IMR-90 (cell line): ENCODE measurements at regions not wholly inside any gene's neighbourhood (a gene's known extent, or its start where the extent isn't known, plus 50 kb on each side); places are given as distances from the start of the nearest gene placed in this dataset.

Experiments used
- ATAC-seq: fragments of 200-7000 bp; cut with Tn5 transposase; 2 replicates; pipeline ENCODE4 v1.9.1; 2020; ENCODE audit warnings: low read depth, mild to moderate bottlenecking, moderate library complexity
- BruUV-seq: library from RNA; stranded (reverse); fragments of 400-500 nt; replicated peaks from 2 replicates; lab custom pipeline; 2021; lab: Mats Ljungman, UMichigan
- CTCF ChIA-PET: fragments of 300-600 bp; formaldehyde crosslinking; extraction: SDS; loops from one replicate; lab custom pipeline; 2021; ENCODE audit warnings: antibody characterized with exemption; lab: Yijun Ruan, JAX
- POLR2A ChIA-PET: fragments of 300-600 bp; sonication (Branson Sonifier 250); formaldehyde crosslinking; loops from one replicate; lab custom pipeline; 2022; ENCODE audit warnings: antibody characterized with exemption; ENCODE audit not compliant: unreplicated experiment; lab: Charles Lee
- DNase-seq: peaks from one replicate; pipeline ENCODE4 v3.0.0; 2013
- H2AFZ ChIP-seq: replicated peaks from 2 replicates; pipeline ENCODE3; 2013; ENCODE audit warnings: low read length, mild to moderate bottlenecking; ENCODE audit not compliant: poor library complexity
- H2AK5ac ChIP-seq: 2 replicates; pipeline ENCODE4 v1.6.1; 2013; ENCODE audit warnings: low read depth, low read length, inconsistent platforms
- H2AK9ac ChIP-seq: replicated peaks from 2 replicates; pipeline ENCODE3; 2013; ENCODE audit warnings: mild to moderate bottlenecking, low read depth, low read length, moderate library complexity; ENCODE audit not compliant: poor library complexity
- H2BK120ac ChIP-seq: 2 replicates; pipeline ENCODE4 v1.6.1; 2013; ENCODE audit warnings: low read depth, low read length, inconsistent platforms
- H2BK15ac ChIP-seq: 3 replicates; pipeline ENCODE4 v1.6.1; 2013; ENCODE audit warnings: low read depth, low read length, inconsistent platforms
- H2BK20ac ChIP-seq: 2 replicates; pipeline ENCODE4 v1.6.1; 2013; ENCODE audit warnings: low read depth, mild to moderate bottlenecking, inconsistent platforms, low read length, moderate library complexity
- H2BK5ac ChIP-seq: 2 replicates; pipeline ENCODE4 v1.6.1; 2013; ENCODE audit warnings: mild to moderate bottlenecking, low read depth, low read length, inconsistent platforms; ENCODE audit not compliant: poor library complexity, severe bottlenecking
- H3K14ac ChIP-seq: replicated peaks from 2 replicates; pipeline ENCODE4 v1.6.1; 2013; ENCODE audit warnings: low read depth, low read length, inconsistent platforms
- H3K18ac ChIP-seq: 2 replicates; pipeline ENCODE4 v1.6.1; 2013; ENCODE audit warnings: low read depth, low read length, control low read depth
- H3K23ac ChIP-seq: 2 replicates; pipeline ENCODE4 v1.6.1; 2013; ENCODE audit warnings: low read depth, low read length, inconsistent platforms
- H3K27ac ChIP-seq: 2 replicates; pipeline ENCODE4 v1.5.1; 2013; ENCODE audit warnings: mild to moderate bottlenecking, control low read depth, low read length; ENCODE audit not compliant: insufficient read depth
- H3K27me3 ChIP-seq: 2 replicates; pipeline ENCODE4 v1.6.1; 2013; ENCODE audit warnings: low read length; ENCODE audit not compliant: control insufficient read depth, insufficient read depth
- H3K36me3 ChIP-seq: 2 replicates; pipeline ENCODE4 v1.6.1; 2013; ENCODE audit warnings: low read length, mixed read lengths; ENCODE audit not compliant: control insufficient read depth, insufficient read depth
- H3K4ac ChIP-seq: 2 replicates; pipeline ENCODE4 v1.6.1; 2013; ENCODE audit warnings: low read depth, low read length, inconsistent platforms
- H3K4me1 ChIP-seq: 2 replicates; pipeline ENCODE4 v1.6.1; 2013; ENCODE audit warnings: low read length, mixed read lengths; ENCODE audit not compliant: control insufficient read depth, insufficient read depth
- H3K4me2 ChIP-seq: 2 replicates; pipeline ENCODE4 v1.6.1; 2013; ENCODE audit warnings: low read depth, mild to moderate bottlenecking, control low read depth, low read length, moderate library complexity
- H3K4me3 ChIP-seq: 2 replicates; pipeline ENCODE4 v1.5.1; 2013; ENCODE audit warnings: low read depth, mild to moderate bottlenecking, control low read depth, low read length, moderate library complexity; ENCODE audit not compliant: insufficient read depth
- H3K56ac ChIP-seq: 2 replicates; pipeline ENCODE4 v1.6.1; 2013; ENCODE audit warnings: low read length, inconsistent platforms; ENCODE audit not compliant: insufficient read depth; ENCODE audit errors: extremely low read depth
- H3K79me1 ChIP-seq, 2 experiments: 2 replicates each; pipeline ENCODE4 v1.6.1; 2013; ENCODE audit warnings: low read length in 2 of 2, inconsistent platforms in 1 of 2, low read depth in 1 of 2
- H3K9ac ChIP-seq: 2 replicates; pipeline ENCODE4 v1.6.1; 2013; ENCODE audit warnings: low read depth, low read length, control low read depth
- H3K9me1 ChIP-seq: 2 replicates; pipeline ENCODE4 v1.6.1; 2013; ENCODE audit warnings: low read length, inconsistent platforms; ENCODE audit not compliant: insufficient read depth
- H3K9me3 ChIP-seq: 2 replicates; pipeline ENCODE4 v1.6.1; 2013; ENCODE audit warnings: low read length; ENCODE audit not compliant: control insufficient read depth, insufficient read depth
- H4K20me1 ChIP-seq: 2 replicates; pipeline ENCODE4 v1.6.1; 2013; ENCODE audit warnings: low read length, inconsistent platforms; ENCODE audit not compliant: insufficient read depth
- H4K5ac ChIP-seq: 2 replicates; pipeline ENCODE4 v1.6.1; 2013; ENCODE audit warnings: mild to moderate bottlenecking, low read depth, low read length, control low read depth
- H4K8ac ChIP-seq, 2 experiments: 2 replicates each; pipeline ENCODE4 v1.6.1; 2013; ENCODE audit warnings: low read depth in 2 of 2, low read length in 2 of 2, control low read depth in 1 of 2, inconsistent platforms in 1 of 2
- H4K91ac ChIP-seq: 2 replicates; pipeline ENCODE4 v1.6.1; 2013; ENCODE audit warnings: low read depth, low read length, inconsistent platforms; ENCODE audit not compliant: insufficient read depth
- BHLHE40 ChIP-seq: fragments of 150-350 bp; IDR thresholded peaks from 2 replicates; pipeline ENCODE4 v1.6.1; 2016; ENCODE audit warnings: mild to moderate bottlenecking, low read depth, low read length
- CEBPB ChIP-seq: IDR thresholded peaks from 2 replicates; pipeline ENCODE4 v1.6.1; 2012; ENCODE audit warnings: low read depth, low read length, improper control_type of control experiment
- CHD1 ChIP-seq: IDR thresholded peaks from 2 replicates; pipeline ENCODE4 v1.6.1; 2012; ENCODE audit warnings: low read depth, low read length, improper control_type of control experiment
- CTCF ChIP-seq: conservative IDR thresholded peaks from 2 replicates; pipeline ENCODE4 v1.5.1; 2012; ENCODE audit warnings: mild to moderate bottlenecking, low read depth, low read length, improper control_type of control experiment
- ELK1 ChIP-seq: fragments of 150-350 bp; IDR thresholded peaks from 2 replicates; pipeline ENCODE4 v1.6.1; 2016; ENCODE audit warnings: low read depth, mild to moderate bottlenecking, low read length, moderate library complexity, borderline replicate concordance
- FOS ChIP-seq: fragments of 150-350 bp; IDR thresholded peaks from 2 replicates; pipeline ENCODE4 v1.6.1; 2016; ENCODE audit warnings: low read depth, low read length
- MAFK ChIP-seq: IDR thresholded peaks from 2 replicates; pipeline ENCODE4 v1.6.1; 2012; ENCODE audit warnings: low read depth, low read length, improper control_type of control experiment
- MAZ ChIP-seq: IDR thresholded peaks from 2 replicates; pipeline ENCODE4 v1.6.1; 2012; ENCODE audit warnings: low read depth, mild to moderate bottlenecking, low read length, improper control_type of control experiment, moderate library complexity, borderline replicate concordance
- MXI1 ChIP-seq: IDR thresholded peaks from 2 replicates; pipeline ENCODE4 v1.6.1; 2012; ENCODE audit warnings: low read depth, mild to moderate bottlenecking, low read length, moderate library complexity, borderline replicate concordance
- NFE2L2 ChIP-seq: fragments of 150-350 bp; IDR thresholded peaks from 2 replicates; pipeline ENCODE4 v1.6.1; 2016; ENCODE audit warnings: low read depth, mild to moderate bottlenecking, low read length
- POLR2A ChIP-seq: IDR thresholded peaks from 2 replicates; pipeline ENCODE4 v1.6.1; 2012; ENCODE audit warnings: mild to moderate bottlenecking, low read depth, low read length
- RAD21 ChIP-seq: IDR thresholded peaks from 2 replicates; pipeline ENCODE4 v1.6.1; 2012; ENCODE audit warnings: low read length, improper control_type of control experiment
- RCOR1 ChIP-seq: IDR thresholded peaks from 2 replicates; pipeline ENCODE4 v1.6.1; 2012; ENCODE audit warnings: mild to moderate bottlenecking, low read length, improper control_type of control experiment; ENCODE audit not compliant: insufficient replicate concordance
- RFX5 ChIP-seq: IDR thresholded peaks from 2 replicates; pipeline ENCODE4 v1.8.0; 2012; ENCODE audit warnings: low read depth, mild to moderate bottlenecking, low read length, moderate library complexity
- SMC3 ChIP-seq: fragments of 150-350 bp; IDR thresholded peaks from 2 replicates; pipeline ENCODE4 v1.6.1; 2016; ENCODE audit warnings: low read depth, mild to moderate bottlenecking, antibody characterized with exemption, low read length, moderate library complexity
- USF2 ChIP-seq: fragments of 150-350 bp; IDR thresholded peaks from 2 replicates; pipeline ENCODE4 v1.6.1; 2017; ENCODE audit warnings: mild to moderate bottlenecking, antibody characterized with exemption, low read length, low read depth
- dilution Hi-C: fragments of 300-500 bp; cut with HindIII; formaldehyde crosslinking; loops from one replicate; pipeline ENCODE4 v1.14.3; 2018; ENCODE audit warnings: low sequenced_read_pairs; ENCODE audit not compliant: unreplicated experiment
- in situ Hi-C: fragments of 300-500 bp; cut with MboI; formaldehyde crosslinking; loops from 3 replicates; pipeline ENCODE4 v1.14.3; 2019; ENCODE audit warnings: low sequenced_read_pairs, inconsistent platforms, mixed read lengths
- intact Hi-C: fragments of 100-400 bp; cut with micrococcal nuclease; formaldehyde crosslinking; loops from 2 replicates; pipeline ENCODE4 v1.10.0; 2022

GRCh38 chr9:8036914-8037524 lies 237.4 kb upstream of the DMAC1 start:
- Histone ChIP-seq H3K4ac (no peak overlapping the region), H3K56ac (no peak overlapping the region), H2BK5ac (no peak overlapping the region), H4K20me1 (no peaks in the 10 kb centered on the region), H3K9ac (no peak overlapping the region), H3K23ac (no peak overlapping the region), H2BK15ac (no peak overlapping the region), H3K4me3 (no peak overlapping the region), H2AFZ (no peak overlapping the region), H4K8ac (no peak overlapping the region), H3K27me3 (no peaks in the 10 kb centered on the region), H3K4me1 (no peaks in the 10 kb centered on the region), H4K5ac (no peak overlapping the region), H2BK20ac (no peak overlapping the region), H3K79me1 (no peaks in the 10 kb centered on the region), H2BK120ac (no peak overlapping the region), H3K18ac (no peak overlapping the region), H3K27ac (no peak overlapping the region), H2AK9ac (no peak overlapping the region), H3K9me3 (peaks cover 9% of the 10 kb centered on the region), H3K4me2 (no peak overlapping the region), H4K91ac (no peak overlapping the region), H3K36me3 (no peaks in the 10 kb centered on the region), H3K9me1 (no peaks in the 10 kb centered on the region), H3K14ac (no peak overlapping the region), H2AK5ac (no peak overlapping the region)
- ChIA-PET POLR2A (no interaction called here), CTCF (no interaction called here)
- intact Hi-C loops (no loop called here), in situ Hi-C loops (no loop called here), dilution Hi-C loops (no loop called here)
- DNase-seq (no peak), ATAC-seq (no peak)
- BruUV-seq, result no TSS peak
- TF ChIP-seq MAZ, result no peak
- no peak for TF ChIP-seq NFE2L2
- no peak for TF ChIP-seq POLR2A
- no peak for TF ChIP-seq MAFK
- no peak for TF ChIP-seq RFX5
- TF ChIP-seq CHD1, result no peak
- no peak for TF ChIP-seq CTCF
- TF ChIP-seq RAD21, result no peak
- TF ChIP-seq BHLHE40, result no peak
- no peak for TF ChIP-seq SMC3
- no peak for TF ChIP-seq RCOR1
- TF ChIP-seq CEBPB, result no peak
- no peak for TF ChIP-seq USF2
- TF ChIP-seq ELK1, result no peak
- TF ChIP-seq FOS, result no peak
- TF ChIP-seq MXI1, result no peak
